ENCODE measurements at regions not wholly inside any gene's neighbourhood (a gene's known extent, or its start where the extent isn't known, plus 50 kb on each side); places are given as distances from the start of the nearest gene placed in this dataset.

DNA sequence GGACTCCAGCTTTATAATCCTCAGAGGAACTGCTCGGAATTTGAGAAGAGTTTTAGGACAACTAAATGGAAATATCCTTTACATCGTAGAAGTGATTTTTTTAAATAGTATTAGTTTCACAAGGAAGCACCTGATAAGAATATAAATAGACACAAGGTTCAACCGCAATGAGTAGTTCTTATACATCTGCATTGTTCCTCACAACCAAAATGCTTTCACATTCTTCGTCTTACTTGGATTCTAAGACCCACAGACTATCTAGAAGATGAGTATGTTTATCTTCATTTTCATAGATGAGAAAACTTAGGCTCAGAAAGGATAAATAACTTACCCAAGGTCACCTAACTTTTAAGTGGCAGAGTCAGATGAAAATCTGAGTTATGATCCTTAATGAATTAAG, 469.0 kb downstream of the GALC start:
- no peaks in the 10 kb centered on the region for H3K36me3 ChIP-seq (ENCODE audit: control insufficient read depth in 4 of 4, insufficient read depth in 4 of 4, low read length in 3 of 4)
- no peak overlapping the region for H3K4me3 ChIP-seq (ENCODE audit: control insufficient read depth in 1 of 7, extremely low read depth in 1 of 7, insufficient read depth in 4 of 7, low read depth in 2 of 7, low read length in 6 of 7)
- H3K27ac ChIP-seq (ENCODE audit: insufficient read depth in 1 of 2, low read depth in 1 of 2, low read length in 2 of 2, poor library complexity in 1 of 2, severe bottlenecking in 2 of 2): no peak overlapping the region
- H3K4me1 ChIP-seq (ENCODE audit: control extremely low read depth in 1 of 4, control insufficient read depth in 4 of 4, insufficient read depth in 4 of 4, low read length in 3 of 4): no peaks in the 10 kb centered on the region
- no peak for DNase-seq
- H3K9me3 ChIP-seq (ENCODE audit: control extremely low read depth in 1 of 5, control insufficient read depth in 4 of 5, insufficient read depth in 2 of 5, low read depth in 1 of 5, low read length in 4 of 5): peaks cover 0 to 1% (median 0%) of the 10 kb centered on the region in 5 experiments
- ChIA-PET CTCF (no interaction called here), POLR2A (no interaction called here)
- no CpG with 5 or more reads among the region's 4 CpGs for WGBS (ENCODE audit: insufficient coverage)
- no peaks in the 10 kb centered on the region for H3K27me3 ChIP-seq (replicated peaks in 2 of 5; ENCODE audit: control insufficient read depth in 4 of 5, insufficient read depth in 5 of 5, low read length in 4 of 5)

DNA sequence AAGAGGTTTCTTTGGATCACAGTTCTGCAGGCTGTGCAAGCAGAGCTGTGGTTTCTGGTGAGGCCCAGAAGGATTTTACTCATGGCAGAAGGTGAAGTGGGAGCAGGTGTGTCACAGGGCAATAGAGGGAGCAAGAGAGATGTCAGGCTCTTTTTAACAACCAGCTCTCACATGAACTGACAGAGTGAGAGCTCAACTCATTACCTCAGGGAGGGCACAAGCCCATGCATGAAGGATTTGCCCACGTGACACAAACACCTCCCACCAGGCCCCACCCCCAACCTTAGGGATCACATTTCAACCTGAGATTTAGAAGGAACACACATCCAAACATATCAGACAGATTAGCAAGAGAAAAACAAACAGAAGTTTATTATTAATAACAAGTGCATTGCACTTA, 470.4 kb downstream of the GALC start:
- Histone ChIP-seq H3K4me3 (ENCODE audit: control insufficient read depth in 1 of 7, extremely low read depth in 1 of 7, insufficient read depth in 4 of 7, low read depth in 2 of 7, low read length in 6 of 7) (no peak overlapping the region), H3K4me1 (ENCODE audit: control extremely low read depth in 1 of 4, control insufficient read depth in 4 of 4, insufficient read depth in 4 of 4, low read length in 3 of 4) (no peaks in the 10 kb centered on the region), H3K9me3 (ENCODE audit: control extremely low read depth in 1 of 5, control insufficient read depth in 4 of 5, insufficient read depth in 2 of 5, low read depth in 1 of 5, low read length in 4 of 5) (peaks cover 0 to 3% (median 0%) of the 10 kb centered on the region in 5 experiments), H3K27me3 (replicated peaks in 2 of 5; ENCODE audit: control insufficient read depth in 4 of 5, insufficient read depth in 5 of 5, low read length in 4 of 5) (no peaks in the 10 kb centered on the region), H3K36me3 (ENCODE audit: control insufficient read depth in 4 of 4, insufficient read depth in 4 of 4, low read length in 3 of 4) (no peaks in the 10 kb centered on the region), H3K27ac (ENCODE audit: insufficient read depth in 1 of 2, low read depth in 1 of 2, low read length in 2 of 2, poor library complexity in 1 of 2, severe bottlenecking in 2 of 2) (no peak overlapping the region)
- DNase-seq: no peak
- CTCF ChIA-PET: interaction anchor here (1.0 kb wide), 1 partner anchor 26 kb away, joined by 5 read pairs; no protein-coding TSS in a partner anchor
- 20% methylated on average over 1 of the region's 1 CpG for WGBS (ENCODE audit: insufficient coverage)
- POLR2A ChIA-PET: interaction anchor here (0.6 kb wide), 1 partner anchor 1331 kb away, joined by 3 read pairs; no protein-coding TSS in a partner anchor

DNA sequence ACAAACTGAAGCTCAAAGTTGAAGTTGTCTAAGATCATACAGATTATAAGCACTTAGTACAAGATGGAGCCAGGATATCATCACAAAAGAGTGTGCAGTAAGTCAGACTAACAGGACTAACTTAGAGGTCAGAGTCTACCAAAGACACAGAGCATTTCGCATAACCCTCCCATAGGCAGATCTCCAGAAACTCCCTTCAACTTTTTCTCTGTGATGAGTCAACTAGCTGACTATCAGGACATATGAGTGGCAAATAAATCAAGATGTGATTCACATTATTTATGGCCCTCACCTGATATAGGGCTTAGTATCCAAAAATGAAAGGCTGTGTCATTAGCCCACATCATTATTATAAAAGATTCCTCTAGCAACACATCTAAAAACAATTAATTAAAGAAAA, 484.6 kb downstream of the GALC start:
- Histone ChIP-seq H3K9me3 (ENCODE audit: control extremely low read depth in 1 of 5, control insufficient read depth in 4 of 5, insufficient read depth in 2 of 5, low read depth in 1 of 5, low read length in 4 of 5) (no peaks in the 10 kb centered on the region), H3K4me3 (ENCODE audit: control insufficient read depth in 1 of 7, extremely low read depth in 1 of 7, insufficient read depth in 4 of 7, low read depth in 2 of 7, low read length in 6 of 7) (no peak overlapping the region), H3K4me1 (ENCODE audit: control extremely low read depth in 1 of 4, control insufficient read depth in 4 of 4, insufficient read depth in 4 of 4, low read length in 3 of 4) (no peaks in the 10 kb centered on the region), H3K27me3 (replicated peaks in 2 of 5; ENCODE audit: control insufficient read depth in 4 of 5, insufficient read depth in 5 of 5, low read length in 4 of 5) (no peaks in the 10 kb centered on the region), H3K27ac (ENCODE audit: insufficient read depth in 1 of 2, low read depth in 1 of 2, low read length in 2 of 2, poor library complexity in 1 of 2, severe bottlenecking in 2 of 2) (no peak overlapping the region), H3K36me3 (ENCODE audit: control insufficient read depth in 4 of 4, insufficient read depth in 4 of 4, low read length in 3 of 4) (no peaks in the 10 kb centered on the region)
- ChIA-PET POLR2A (no interaction called here), CTCF (no interaction called here)
- 88% methylated on average over 1 of the region's 1 CpG for WGBS (ENCODE audit: insufficient coverage)
- no peak for DNase-seq

DNA sequence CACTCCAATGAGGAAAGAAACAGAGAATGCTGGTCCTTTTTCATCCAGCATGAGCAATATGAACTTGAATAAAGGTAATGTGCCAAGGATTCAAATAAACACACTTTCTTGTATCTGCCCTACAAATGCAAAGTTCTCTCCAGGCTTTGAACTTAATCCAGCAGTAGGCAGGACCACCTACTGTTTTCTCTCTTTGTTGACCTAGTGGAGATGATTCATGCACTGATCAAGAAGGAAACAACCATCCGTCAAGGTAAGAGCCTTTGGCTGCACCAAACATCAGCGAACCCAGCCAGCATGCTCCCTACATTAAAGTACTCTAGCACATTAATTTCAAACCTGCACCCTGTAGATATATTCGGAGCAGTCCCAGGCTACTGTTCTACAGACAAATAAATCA, 489.3 kb downstream of the GALC start:
- Histone ChIP-seq H3K9me3 (ENCODE audit: control extremely low read depth in 1 of 5, control insufficient read depth in 4 of 5, insufficient read depth in 2 of 5, low read depth in 1 of 5, low read length in 4 of 5) (no peaks in the 10 kb centered on the region), H3K27me3 (replicated peaks in 2 of 5; ENCODE audit: control insufficient read depth in 4 of 5, insufficient read depth in 5 of 5, low read length in 4 of 5) (no peaks in the 10 kb centered on the region), H3K27ac (ENCODE audit: insufficient read depth in 1 of 2, low read depth in 1 of 2, low read length in 2 of 2, poor library complexity in 1 of 2, severe bottlenecking in 2 of 2) (no peak overlapping the region), H3K36me3 (ENCODE audit: control insufficient read depth in 4 of 4, insufficient read depth in 4 of 4, low read length in 3 of 4) (no peaks in the 10 kb centered on the region), H3K4me3 (ENCODE audit: control insufficient read depth in 1 of 7, extremely low read depth in 1 of 7, insufficient read depth in 4 of 7, low read depth in 2 of 7, low read length in 6 of 7) (no peak overlapping the region), H3K4me1 (ENCODE audit: control extremely low read depth in 1 of 4, control insufficient read depth in 4 of 4, insufficient read depth in 4 of 4, low read length in 3 of 4) (no peaks in the 10 kb centered on the region)
- ChIA-PET POLR2A (no interaction called here), CTCF (no interaction called here)
- 90% methylated on average over 2 of the region's 3 CpGs for WGBS (ENCODE audit: insufficient coverage)
- DNase-seq: no peak

DNA sequence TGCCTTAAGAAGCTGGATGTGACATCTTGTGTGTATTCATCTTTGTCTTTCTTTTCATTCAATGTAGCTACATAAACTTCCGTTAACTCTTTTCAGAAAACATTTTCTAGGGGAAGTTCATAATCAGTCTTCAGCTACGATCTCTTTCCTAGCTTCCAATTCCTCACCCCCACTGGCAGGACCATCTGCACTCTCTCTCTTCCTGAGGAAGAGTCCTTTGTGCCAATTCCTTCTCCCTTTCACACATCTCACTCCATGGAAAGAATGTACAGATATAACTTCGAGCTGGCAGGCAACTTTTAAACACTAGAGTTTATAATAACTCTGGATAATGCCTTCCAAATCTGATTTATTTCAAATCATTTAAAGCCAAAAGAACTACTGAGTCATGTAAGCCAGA, 495.7 kb downstream of the GALC start:
- no peak for DNase-seq
- no peaks in the 10 kb centered on the region for H3K4me1 ChIP-seq (ENCODE audit: control extremely low read depth in 1 of 4, control insufficient read depth in 4 of 4, insufficient read depth in 4 of 4, low read length in 3 of 4)
- CTCF ChIA-PET: no interaction called here
- H3K27ac ChIP-seq (ENCODE audit: insufficient read depth in 1 of 2, low read depth in 1 of 2, low read length in 2 of 2, poor library complexity in 1 of 2, severe bottlenecking in 2 of 2): no peak overlapping the region
- POLR2A ChIA-PET: no interaction called here
- 100% methylated on average over 3 of the region's 3 CpGs for WGBS (ENCODE audit: insufficient coverage)
- H3K36me3 ChIP-seq (ENCODE audit: control insufficient read depth in 4 of 4, insufficient read depth in 4 of 4, low read length in 3 of 4): no peaks in the 10 kb centered on the region
- H3K27me3 ChIP-seq (replicated peaks in 2 of 5; ENCODE audit: control insufficient read depth in 4 of 5, insufficient read depth in 5 of 5, low read length in 4 of 5): no peaks in the 10 kb centered on the region
- no peak overlapping the region for H3K4me3 ChIP-seq (ENCODE audit: control insufficient read depth in 1 of 7, extremely low read depth in 1 of 7, insufficient read depth in 4 of 7, low read depth in 2 of 7, low read length in 6 of 7)
- no peaks in the 10 kb centered on the region for H3K9me3 ChIP-seq (ENCODE audit: control extremely low read depth in 1 of 5, control insufficient read depth in 4 of 5, insufficient read depth in 2 of 5, low read depth in 1 of 5, low read length in 4 of 5)

DNA sequence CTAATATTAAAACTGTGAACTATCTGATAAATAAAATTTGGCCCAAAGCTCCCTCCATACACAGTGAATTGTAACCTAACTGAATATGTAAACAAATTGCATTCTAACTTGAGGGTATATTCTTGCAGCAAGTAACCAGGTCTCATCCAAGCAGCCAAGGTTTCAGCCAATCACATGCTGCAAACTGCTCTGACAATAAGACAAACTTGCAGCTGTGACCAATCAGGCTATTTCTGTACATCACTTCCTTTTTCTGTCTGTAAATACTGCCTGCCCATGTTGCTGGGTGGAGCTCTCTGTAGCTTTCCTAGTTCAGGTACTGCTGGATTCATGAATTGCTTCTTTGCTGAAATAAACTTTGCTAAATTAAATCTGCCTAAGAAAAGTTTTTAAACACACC, 499.0 kb downstream of the GALC start:
- DNase-seq: no peak
- no peak overlapping the region for H3K4me3 ChIP-seq (ENCODE audit: control insufficient read depth in 1 of 7, extremely low read depth in 1 of 7, insufficient read depth in 4 of 7, low read depth in 2 of 7, low read length in 6 of 7)
- H3K4me1 ChIP-seq (ENCODE audit: control extremely low read depth in 1 of 4, control insufficient read depth in 4 of 4, insufficient read depth in 4 of 4, low read length in 3 of 4): no peaks in the 10 kb centered on the region
- ChIA-PET CTCF (no interaction called here), POLR2A (no interaction called here)
- no peaks in the 10 kb centered on the region for H3K36me3 ChIP-seq (ENCODE audit: control insufficient read depth in 4 of 4, insufficient read depth in 4 of 4, low read length in 3 of 4)
- no peak overlapping the region for H3K27ac ChIP-seq (ENCODE audit: insufficient read depth in 1 of 2, low read depth in 1 of 2, low read length in 2 of 2, poor library complexity in 1 of 2, severe bottlenecking in 2 of 2)
- no peaks in the 10 kb centered on the region for H3K9me3 ChIP-seq (ENCODE audit: control extremely low read depth in 1 of 5, control insufficient read depth in 4 of 5, insufficient read depth in 2 of 5, low read depth in 1 of 5, low read length in 4 of 5)
- no peaks in the 10 kb centered on the region for H3K27me3 ChIP-seq (replicated peaks in 2 of 5; ENCODE audit: control insufficient read depth in 4 of 5, insufficient read depth in 5 of 5, low read length in 4 of 5)

DNA sequence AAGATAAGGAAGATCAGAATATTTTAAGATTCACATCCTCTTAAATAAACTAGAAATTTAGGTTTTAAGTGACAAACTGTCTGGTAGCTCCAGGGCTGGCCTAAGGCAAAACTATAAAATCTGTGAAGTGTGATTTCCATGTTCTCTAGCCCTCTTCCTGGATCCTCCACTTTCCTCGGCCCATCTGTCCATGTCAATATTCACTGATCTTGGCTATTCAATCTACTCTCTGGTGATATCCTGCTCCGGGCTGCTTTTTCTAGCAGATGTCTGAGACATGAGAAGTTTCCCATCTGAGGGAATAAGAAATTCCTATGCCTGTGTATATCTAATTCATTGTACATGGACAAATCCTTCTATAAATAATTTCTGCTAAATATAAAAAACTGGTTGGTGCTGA, 500.4 kb downstream of the GALC start:
- POLR2A ChIA-PET: no interaction called here
- WGBS (ENCODE audit: insufficient coverage): 100% methylated on average over 1 of the region's 2 CpGs
- Histone ChIP-seq H3K4me1 (ENCODE audit: control extremely low read depth in 1 of 4, control insufficient read depth in 4 of 4, insufficient read depth in 4 of 4, low read length in 3 of 4) (no peaks in the 10 kb centered on the region), H3K9me3 (ENCODE audit: control extremely low read depth in 1 of 5, control insufficient read depth in 4 of 5, insufficient read depth in 2 of 5, low read depth in 1 of 5, low read length in 4 of 5) (no peaks in the 10 kb centered on the region), H3K4me3 (ENCODE audit: control insufficient read depth in 1 of 7, extremely low read depth in 1 of 7, insufficient read depth in 4 of 7, low read depth in 2 of 7, low read length in 6 of 7) (no peak overlapping the region), H3K36me3 (ENCODE audit: control insufficient read depth in 4 of 4, insufficient read depth in 4 of 4, low read length in 3 of 4) (no peaks in the 10 kb centered on the region), H3K27ac (ENCODE audit: insufficient read depth in 1 of 2, low read depth in 1 of 2, low read length in 2 of 2, poor library complexity in 1 of 2, severe bottlenecking in 2 of 2) (no peak overlapping the region), H3K27me3 (replicated peaks in 2 of 5; ENCODE audit: control insufficient read depth in 4 of 5, insufficient read depth in 5 of 5, low read length in 4 of 5) (no peaks in the 10 kb centered on the region)
- DNase-seq: no peak
- CTCF ChIA-PET: no interaction called here

DNA sequence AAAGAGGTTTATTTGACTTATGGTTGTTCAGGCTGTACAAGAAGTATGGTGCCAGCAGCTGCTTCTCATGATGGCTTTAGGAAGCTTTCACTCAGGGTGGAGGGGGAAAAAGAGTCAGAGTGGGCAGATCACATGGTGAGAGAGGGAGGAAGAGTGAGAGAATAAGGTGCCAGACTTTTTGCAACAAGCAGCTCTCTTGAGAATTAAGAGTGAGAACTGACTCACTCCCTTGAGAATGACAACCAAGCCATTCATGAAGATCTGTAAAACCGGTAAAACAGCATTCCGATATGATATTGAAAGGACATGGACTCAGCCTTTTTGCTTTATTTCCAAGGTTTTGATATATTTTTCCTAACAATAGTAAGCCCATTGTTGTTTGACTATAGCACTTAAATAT, 501.2 kb downstream of the GALC start:
- Histone ChIP-seq H3K4me3 (ENCODE audit: control insufficient read depth in 1 of 7, extremely low read depth in 1 of 7, insufficient read depth in 4 of 7, low read depth in 2 of 7, low read length in 6 of 7) (no peak overlapping the region), H3K36me3 (ENCODE audit: control insufficient read depth in 4 of 4, insufficient read depth in 4 of 4, low read length in 3 of 4) (no peaks in the 10 kb centered on the region), H3K4me1 (ENCODE audit: control extremely low read depth in 1 of 4, control insufficient read depth in 4 of 4, insufficient read depth in 4 of 4, low read length in 3 of 4) (no peaks in the 10 kb centered on the region), H3K27ac (ENCODE audit: insufficient read depth in 1 of 2, low read depth in 1 of 2, low read length in 2 of 2, poor library complexity in 1 of 2, severe bottlenecking in 2 of 2) (no peak overlapping the region), H3K27me3 (replicated peaks in 2 of 5; ENCODE audit: control insufficient read depth in 4 of 5, insufficient read depth in 5 of 5, low read length in 4 of 5) (no peaks in the 10 kb centered on the region), H3K9me3 (ENCODE audit: control extremely low read depth in 1 of 5, control insufficient read depth in 4 of 5, insufficient read depth in 2 of 5, low read depth in 1 of 5, low read length in 4 of 5) (no peaks in the 10 kb centered on the region)
- WGBS (ENCODE audit: insufficient coverage): no CpG with 5 or more reads among the region's 2 CpGs
- CTCF ChIA-PET: no interaction called here
- POLR2A ChIA-PET: no interaction called here
- no peak for DNase-seq

Data from common myeloid progenitor, CD34-positive (primary cell).